Neural progenitor cell (in vitro differentiated cells): ENCODE measurements at regions not wholly inside any gene's neighbourhood (a gene's known extent, or its start where the extent isn't known, plus 50 kb on each side); places are given as distances from the start of the nearest gene placed in this dataset.

Experiments
- EZH2phosphoT487 ChIP-seq: fragments of 200-600 bp; sonication (generic); IDR thresholded peaks from 2 replicates; pipeline ENCODE4 v1.6.1; 2017; ENCODE audit warnings: antibody characterized with exemption
- TF ChIP-seq, protein P1 (sequence below): fragments of 200-600 bp; sonication (generic); IDR thresholded peaks from 2 replicates; pipeline ENCODE4 v1.5.1; 2017; ENCODE audit warnings: antibody characterized with exemption, mild to moderate bottlenecking

DNA sequence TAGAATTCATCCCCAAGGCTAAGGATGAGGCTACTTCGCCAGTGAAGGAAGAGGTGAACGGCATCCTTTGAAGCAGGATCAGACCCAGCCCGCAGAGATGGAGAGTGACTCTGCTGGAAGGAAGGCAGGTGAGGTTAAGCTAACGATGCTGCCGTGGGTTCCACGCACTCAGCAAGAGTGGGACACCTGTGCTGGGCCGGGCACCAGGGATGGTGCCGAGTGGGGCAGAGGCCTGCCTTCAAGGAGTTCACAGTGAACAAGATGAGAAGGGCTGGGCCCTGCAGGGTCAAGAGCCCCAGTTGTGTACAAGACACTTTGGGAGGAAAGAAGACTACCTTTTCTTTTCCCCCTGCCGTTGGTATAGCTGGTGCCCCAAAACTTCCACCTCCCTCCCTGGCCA is 606.6 kb downstream of the LIG4 start:
- TF ChIP-seq, protein P1, sequence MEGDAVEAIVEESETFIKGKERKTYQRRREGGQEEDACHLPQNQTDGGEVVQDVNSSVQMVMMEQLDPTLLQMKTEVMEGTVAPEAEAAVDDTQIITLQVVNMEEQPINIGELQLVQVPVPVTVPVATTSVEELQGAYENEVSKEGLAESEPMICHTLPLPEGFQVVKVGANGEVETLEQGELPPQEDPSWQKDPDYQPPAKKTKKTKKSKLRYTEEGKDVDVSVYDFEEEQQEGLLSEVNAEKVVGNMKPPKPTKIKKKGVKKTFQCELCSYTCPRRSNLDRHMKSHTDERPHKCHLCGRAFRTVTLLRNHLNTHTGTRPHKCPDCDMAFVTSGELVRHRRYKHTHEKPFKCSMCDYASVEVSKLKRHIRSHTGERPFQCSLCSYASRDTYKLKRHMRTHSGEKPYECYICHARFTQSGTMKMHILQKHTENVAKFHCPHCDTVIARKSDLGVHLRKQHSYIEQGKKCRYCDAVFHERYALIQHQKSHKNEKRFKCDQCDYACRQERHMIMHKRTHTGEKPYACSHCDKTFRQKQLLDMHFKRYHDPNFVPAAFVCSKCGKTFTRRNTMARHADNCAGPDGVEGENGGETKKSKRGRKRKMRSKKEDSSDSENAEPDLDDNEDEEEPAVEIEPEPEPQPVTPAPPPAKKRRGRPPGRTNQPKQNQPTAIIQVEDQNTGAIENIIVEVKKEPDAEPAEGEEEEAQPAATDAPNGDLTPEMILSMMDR, result no peak
- TF ChIP-seq EZH2phosphoT487, result no peak
